ENCODE measurements at regions not wholly inside any gene's neighbourhood (a gene's known extent, or its start where the extent isn't known, plus 50 kb on each side); places are given as distances from the start of the nearest gene placed in this dataset.

- DNase-seq = peak; percentile 52 to 79
- Histone ChIP-seq H3K4me3 (ENCODE audit: low read depth, low read length) (no peak overlapping the region), H4K91ac (ENCODE audit: low read depth, low read length) (no peak overlapping the region), H3K79me1 (ENCODE audit: low read length) (no peaks in the 10 kb centered on the region), H2BK120ac (ENCODE audit: insufficient read depth, low read length, poor library complexity) (no peak overlapping the region), H3K23ac (ENCODE audit: low read length) (no peak overlapping the region), H3K36me3 (ENCODE audit: control insufficient read depth in 1 of 2, insufficient read depth in 2 of 2, low read length in 2 of 2) (no peaks in the 10 kb centered on the region), H3K27ac (ENCODE audit: low read depth, low read length) (no peak overlapping the region), H4K12ac (ENCODE audit: low read depth, low read length) (no peak overlapping the region), H3K4ac (ENCODE audit: low read depth, low read length) (no peak overlapping the region), H3K79me2 (ENCODE audit: control insufficient read depth, insufficient read depth, low read length, poor library complexity) (no peaks in the 10 kb centered on the region), H3K18ac (ENCODE audit: low read length) (no peak overlapping the region), H2BK5ac (ENCODE audit: low read depth, low read length, poor library complexity) (no peak overlapping the region), H2AK5ac (ENCODE audit: low read length) (no peak overlapping the region), H3K14ac (ENCODE audit: low read length) (no peak overlapping the region), H3K4me1 (ENCODE audit: control insufficient read depth in 1 of 2, insufficient read depth in 2 of 2, low read length in 2 of 2) (no peaks in the 10 kb centered on the region), H3K9ac (ENCODE audit: low read length) (no peak overlapping the region), H2AFZ (ENCODE audit: insufficient read depth, low read length, poor library complexity) (no peak overlapping the region), H4K8ac (ENCODE audit: low read depth, low read length) (no peak overlapping the region), H3K4me2 (ENCODE audit: low read length) (no peak overlapping the region), H3K27me3 (ENCODE audit: insufficient read depth, low read length) (no peaks in the 10 kb centered on the region), H2BK12ac (ENCODE audit: low read length) (no peak overlapping the region), H3K9me3 (ENCODE audit: insufficient read depth, low read depth, low read length) (no peaks in the 10 kb centered on the region)
- no CpG with 5 or more reads among the region's 4 CpGs for WGBS (ENCODE audit: extremely low coverage, insufficient coverage, insufficient read length)
Observed at GRCh38 chr4:101730291-101731117, 60.0 kb upstream of the BANK1 start.

GRCh38 chr4:101727238-101727637 is 63.3 kb upstream of the BANK1 start:
- no peak overlapping the region for H3K9ac ChIP-seq (ENCODE audit: low read length)
- H3K4me3 ChIP-seq (ENCODE audit: low read depth, low read length) = no peak overlapping the region
- no peak overlapping the region for H4K91ac ChIP-seq (ENCODE audit: low read depth, low read length)
- H3K9me3 ChIP-seq (ENCODE audit: insufficient read depth, low read depth, low read length) = no peaks in the 10 kb centered on the region
- no peak overlapping the region for H3K23ac ChIP-seq (ENCODE audit: low read length)
- H3K79me1 ChIP-seq (ENCODE audit: low read length) = no peaks in the 10 kb centered on the region
- H3K27ac ChIP-seq (ENCODE audit: low read depth, low read length) = no peak overlapping the region
- no peak for DNase-seq
- H2AK5ac ChIP-seq (ENCODE audit: low read length) = no peak overlapping the region
- no peak overlapping the region for H3K4ac ChIP-seq (ENCODE audit: low read depth, low read length)
- no peaks in the 10 kb centered on the region for H3K27me3 ChIP-seq (ENCODE audit: insufficient read depth, low read length)
- no peaks in the 10 kb centered on the region for H3K36me3 ChIP-seq (ENCODE audit: control insufficient read depth in 1 of 2, insufficient read depth in 2 of 2, low read length in 2 of 2)
- no peak overlapping the region for H2BK12ac ChIP-seq (ENCODE audit: low read length)
- no peak overlapping the region for H3K14ac ChIP-seq (ENCODE audit: low read length)
- H3K4me2 ChIP-seq (ENCODE audit: low read length) = no peak overlapping the region
- no peaks in the 10 kb centered on the region for H3K4me1 ChIP-seq (ENCODE audit: control insufficient read depth in 1 of 2, insufficient read depth in 2 of 2, low read length in 2 of 2)
- H3K79me2 ChIP-seq (ENCODE audit: control insufficient read depth, insufficient read depth, low read length, poor library complexity) = no peaks in the 10 kb centered on the region
- H4K8ac ChIP-seq (ENCODE audit: low read depth, low read length) = no peak overlapping the region
- H3K18ac ChIP-seq (ENCODE audit: low read length) = no peak overlapping the region
- H2BK5ac ChIP-seq (ENCODE audit: low read depth, low read length, poor library complexity) = no peak overlapping the region
- H2AFZ ChIP-seq (ENCODE audit: insufficient read depth, low read length, poor library complexity) = no peak overlapping the region
- no peak overlapping the region for H4K12ac ChIP-seq (ENCODE audit: low read depth, low read length)
- no peak overlapping the region for H2BK120ac ChIP-seq (ENCODE audit: insufficient read depth, low read length, poor library complexity)

- no peak overlapping the region for H3K18ac ChIP-seq (ENCODE audit: low read length)
- H3K9me3 ChIP-seq (ENCODE audit: insufficient read depth, low read depth, low read length) = no peaks in the 10 kb centered on the region
- H3K79me1 ChIP-seq (ENCODE audit: low read length) = no peaks in the 10 kb centered on the region
- no peak overlapping the region for H3K4me3 ChIP-seq (ENCODE audit: low read depth, low read length)
- H2BK12ac ChIP-seq (ENCODE audit: low read length) = no peak overlapping the region
- H3K27me3 ChIP-seq (ENCODE audit: insufficient read depth, low read length) = no peaks in the 10 kb centered on the region
- H3K79me2 ChIP-seq (ENCODE audit: control insufficient read depth, insufficient read depth, low read length, poor library complexity) = no peaks in the 10 kb centered on the region
- H3K4ac ChIP-seq (ENCODE audit: low read depth, low read length) = no peak overlapping the region
- no peaks in the 10 kb centered on the region for H3K36me3 ChIP-seq (ENCODE audit: control insufficient read depth in 1 of 2, insufficient read depth in 2 of 2, low read length in 2 of 2)
- no CpG with 5 or more reads among the region's 2 CpGs for WGBS (ENCODE audit: extremely low coverage, insufficient coverage, insufficient read length)
- no peak overlapping the region for H3K23ac ChIP-seq (ENCODE audit: low read length)
- no peak overlapping the region for H3K14ac ChIP-seq (ENCODE audit: low read length)
- no peak overlapping the region for H2AK5ac ChIP-seq (ENCODE audit: low read length)
- no peak overlapping the region for H2BK120ac ChIP-seq (ENCODE audit: insufficient read depth, low read length, poor library complexity)
- no peak overlapping the region for H4K12ac ChIP-seq (ENCODE audit: low read depth, low read length)
- no peak overlapping the region for H3K4me2 ChIP-seq (ENCODE audit: low read length)
- no peak overlapping the region for H3K27ac ChIP-seq (ENCODE audit: low read depth, low read length)
- no peak overlapping the region for H4K91ac ChIP-seq (ENCODE audit: low read depth, low read length)
- no peak overlapping the region for H2BK5ac ChIP-seq (ENCODE audit: low read depth, low read length, poor library complexity)
- no peaks in the 10 kb centered on the region for H3K4me1 ChIP-seq (ENCODE audit: control insufficient read depth in 1 of 2, insufficient read depth in 2 of 2, low read length in 2 of 2)
- H3K9ac ChIP-seq (ENCODE audit: low read length) = no peak overlapping the region
- no peak overlapping the region for H2AFZ ChIP-seq (ENCODE audit: insufficient read depth, low read length, poor library complexity)
- DNase-seq = no peak
- no peak overlapping the region for H4K8ac ChIP-seq (ENCODE audit: low read depth, low read length)
Observed at GRCh38 chr4:101724093-101724492, 66.4 kb upstream of the BANK1 start.

- DNase-seq = no peak
- no peak overlapping the region for H3K9ac ChIP-seq (ENCODE audit: low read length)
Observed at GRCh38 chr4:101718810-101719209, 71.7 kb upstream of the BANK1 start.

More at GRCh38 chr4:101718810-101719209, 71.7 kb upstream of the BANK1 start:
- H2BK5ac ChIP-seq (ENCODE audit: low read depth, low read length, poor library complexity) = no peak overlapping the region
- H3K4me3 ChIP-seq (ENCODE audit: low read depth, low read length) = no peak overlapping the region
- no peaks in the 10 kb centered on the region for H3K36me3 ChIP-seq (ENCODE audit: control insufficient read depth in 1 of 2, insufficient read depth in 2 of 2, low read length in 2 of 2)
- no peaks in the 10 kb centered on the region for H3K9me3 ChIP-seq (ENCODE audit: insufficient read depth, low read depth, low read length)
- H4K8ac ChIP-seq (ENCODE audit: low read depth, low read length) = no peak overlapping the region
- H3K4me2 ChIP-seq (ENCODE audit: low read length) = no peak overlapping the region
- no peak overlapping the region for H3K27ac ChIP-seq (ENCODE audit: low read depth, low read length)
- no CpG with 5 or more reads among the region's 3 CpGs for WGBS (ENCODE audit: extremely low coverage, insufficient coverage, insufficient read length)
- no peak overlapping the region for H4K91ac ChIP-seq (ENCODE audit: low read depth, low read length)
- H3K23ac ChIP-seq (ENCODE audit: low read length) = no peak overlapping the region
- H3K14ac ChIP-seq (ENCODE audit: low read length) = no peak overlapping the region
- no peaks in the 10 kb centered on the region for H3K4me1 ChIP-seq (ENCODE audit: control insufficient read depth in 1 of 2, insufficient read depth in 2 of 2, low read length in 2 of 2)
- H3K4ac ChIP-seq (ENCODE audit: low read depth, low read length) = no peak overlapping the region
- H2AK5ac ChIP-seq (ENCODE audit: low read length) = no peak overlapping the region
- H3K27me3 ChIP-seq (ENCODE audit: insufficient read depth, low read length) = no peaks in the 10 kb centered on the region
- no peak overlapping the region for H3K18ac ChIP-seq (ENCODE audit: low read length)
- no peak overlapping the region for H2AFZ ChIP-seq (ENCODE audit: insufficient read depth, low read length, poor library complexity)
- no peak overlapping the region for H2BK12ac ChIP-seq (ENCODE audit: low read length)
- H3K79me1 ChIP-seq (ENCODE audit: low read length) = no peaks in the 10 kb centered on the region
- H4K12ac ChIP-seq (ENCODE audit: low read depth, low read length) = no peak overlapping the region
- H2BK120ac ChIP-seq (ENCODE audit: insufficient read depth, low read length, poor library complexity) = no peak overlapping the region
- no peaks in the 10 kb centered on the region for H3K79me2 ChIP-seq (ENCODE audit: control insufficient read depth, insufficient read depth, low read length, poor library complexity)
